Lung (tissue), 11 donors: ENCODE measurements at regions not wholly inside any gene's neighbourhood (a gene's known extent, or its start where the extent isn't known, plus 50 kb on each side); places are given as distances from the start of the nearest gene placed in this dataset.

ENCODE experiments used
- ATAC-seq: fragments of 200-7000 bp; cut with Tn5 transposase; one replicate; pipeline ENCODE4 v1.9.1; 2020; ENCODE audit warnings: moderate number of reproducible peaks; ENCODE audit not compliant: insufficient read depth, low FRiP score
- DNase-seq, 3 donors: peaks; one replicate each; pipeline ENCODE4 v3.0.0-alpha.2; 2013 to 2017
- H3K27ac ChIP-seq, 2 donors: one replicate each; pipeline ENCODE4 v1.5.1; 2013; ENCODE audit warnings: mild to moderate bottlenecking in 2 of 2, moderate library complexity in 2 of 2, control low read depth in 1 of 2, inconsistent platforms in 1 of 2, low read depth in 1 of 2, low read length in 1 of 2
- H3K27me3 ChIP-seq, 3 donors: one replicate each; pipeline ENCODE4 v1.5.1; 2013; ENCODE audit warnings: low read length in 2 of 3; ENCODE audit not compliant: control insufficient read depth in 3 of 3, insufficient read depth in 3 of 3
- H3K36me3 ChIP-seq, 4 donors: one replicate each; pipeline ENCODE4 v1.5.1; 2013; ENCODE audit warnings: low read length in 4 of 4, mild to moderate bottlenecking in 1 of 4, moderate library complexity in 1 of 4; ENCODE audit not compliant: control insufficient read depth in 4 of 4, insufficient read depth in 4 of 4
- H3K4me1 ChIP-seq, 5 donors: one replicate each; pipeline ENCODE4 v1.5.1; 2013; ENCODE audit warnings: low read length in 5 of 5, mild to moderate bottlenecking in 2 of 5, moderate library complexity in 1 of 5; ENCODE audit not compliant: control insufficient read depth in 5 of 5, insufficient read depth in 5 of 5
- H3K4me3 ChIP-seq: one replicate; pipeline ENCODE4 v1.5.1; 2013; ENCODE audit warnings: mild to moderate bottlenecking, control low read depth, moderate library complexity
- H3K9ac ChIP-seq, 2 donors: one replicate each; pipeline ENCODE4 v1.5.1; 2013; ENCODE audit warnings: low read length in 2 of 2, control low read depth in 1 of 2; ENCODE audit not compliant: insufficient read depth in 1 of 2
- H3K9me3 ChIP-seq, 4 donors: one replicate each; pipeline ENCODE4 v1.5.1; 2013; ENCODE audit warnings: low read length in 3 of 4, mild to moderate bottlenecking in 1 of 4, moderate library complexity in 1 of 4; ENCODE audit not compliant: control insufficient read depth in 4 of 4, insufficient read depth in 3 of 4
- CTCF ChIP-seq: IDR thresholded peaks from 2 replicates; pipeline ENCODE4 v1.5.1; 2012; ENCODE audit warnings: mild to moderate bottlenecking; ENCODE audit errors: control extremely low read depth, extremely low read depth
- WGBS, 2 donors: extraction: QIAGEN DNeasy Blood & Tissue Kit; methylation state at CpG; one replicate each; pipeline ENCODE4 v1.1.7; 2013; 5-methylcytosine and 5-hydroxymethylcytosine counted together
- donor health status: control.
- donor health status: control.
- donor health status: Bipolar disorder and iron deficiency.
- donor health status: healthy.
- donor health status: DM: yes; HTN: yes; CAD: no.

- Histone ChIP-seq H3K4me1 (no peaks in the 10 kb centered on the region), H3K9ac (no peak overlapping the region), H3K9me3 (peaks cover 0 to 6% (median 0%) of the 10 kb centered on the region in 4 donors), H3K27ac (no peak overlapping the region), H3K27me3 (no peaks in the 10 kb centered on the region), H3K4me3 (no peak overlapping the region), H3K36me3 (no peaks in the 10 kb centered on the region)
- WGBS, 2 donors = 64 to 81% methylated on average over 1 of the region's 1 CpG
- ATAC-seq = no peak
- TF ChIP-seq CTCF = no peak
- DNase-seq = no peak
These were observed 106.0 kb downstream of the TMEM144 start for GRCh38 chr4:158316264-158316663.

- ATAC-seq (no peak), DNase-seq (no peak)
- Histone ChIP-seq H3K4me3 (no peak overlapping the region), H3K27me3 (no peaks in the 10 kb centered on the region), H3K4me1 (no peaks in the 10 kb centered on the region), H3K36me3 (no peaks in the 10 kb centered on the region), H3K9ac (no peak overlapping the region), H3K9me3 (peaks cover 0 to 6% (median 0%) of the 10 kb centered on the region in 4 donors), H3K27ac (no peak overlapping the region)
- 85 to 90% methylated on average over 7 of the region's 7 CpGs for WGBS, 2 donors
- TF ChIP-seq CTCF = no peak
These were observed 109.6 kb downstream of the TMEM144 start for GRCh38 chr4:158319880-158320279.

- Histone ChIP-seq H3K36me3 (no peaks in the 10 kb centered on the region), H3K4me3 (no peak overlapping the region), H3K27ac (no peak overlapping the region), H3K4me1 (no peaks in the 10 kb centered on the region), H3K9me3 (peaks cover 0 to 7% (median 0%) of the 10 kb centered on the region in 4 donors), H3K9ac (no peak overlapping the region), H3K27me3 (no peaks in the 10 kb centered on the region)
- 69 to 92% methylated on average over 1 of the region's 1 CpG for whole genome bisulfite sequencing, 2 donors
- DNase-seq = no peak
- no peak for ATAC-seq
- TF ChIP-seq CTCF = no peak
These were observed 111.8 kb downstream of the TMEM144 start for GRCh38 chr4:158322109-158322508.

DNA sequence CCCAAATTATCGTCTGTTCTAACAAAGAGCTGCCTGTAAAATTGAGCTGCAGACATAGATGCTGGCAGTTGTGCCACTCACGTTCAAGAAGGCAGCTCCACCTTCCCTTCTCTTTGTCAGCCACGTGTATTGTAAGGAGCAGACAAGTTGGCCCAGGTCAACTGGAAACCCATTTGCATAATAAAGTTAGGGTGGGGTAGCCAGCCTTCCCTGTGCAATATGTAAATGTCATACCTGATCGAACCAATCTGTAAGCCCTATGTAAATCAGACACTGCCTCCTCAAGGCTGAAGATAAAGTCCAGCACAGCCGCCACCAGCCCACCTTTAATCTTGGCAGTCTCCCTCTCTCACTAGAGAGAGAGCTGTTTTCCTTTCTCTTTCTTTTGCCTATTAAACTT is 117.2 kb downstream of the TMEM144 start:
- Histone ChIP-seq H3K4me3 (no peak overlapping the region), H3K9me3 (peaks cover 0 to 4% (median 0%) of the 10 kb centered on the region in 4 donors), H3K36me3 (no peaks in the 10 kb centered on the region), H3K27me3 (no peaks in the 10 kb centered on the region), H3K9ac (no peak overlapping the region), H3K27ac (no peak overlapping the region), H3K4me1 (peaks cover 0 to 1% (median 0%) of the 10 kb centered on the region in 5 donors)
- 58 to 81% methylated on average over 5 of the region's 5 CpGs for WGBS, 2 donors
- DNase-seq = no peak
- ATAC-seq = no peak
- TF ChIP-seq CTCF = no peak
